ENCODE measurements at regions not wholly inside any gene's neighbourhood (a gene's known extent, or its start where the extent isn't known, plus 50 kb on each side); places are given as distances from the start of the nearest gene placed in this dataset.

GRCh38 chr12:24386836-24387235 lies 437.4 kb upstream of the SOX5 start:
- Histone ChIP-seq H2AFZ (ENCODE audit: low read length) (no peak overlapping the region), H4K20me1 (ENCODE audit: low read length) (no peaks in the 10 kb centered on the region), H3K9me2 (replicated peaks; ENCODE audit: low read length) (no peaks in the 10 kb centered on the region), H3K4me3 (ENCODE audit: low read length) (no peak overlapping the region), H3K27me3 (ENCODE audit: low read length) (no peaks in the 10 kb centered on the region), H3K4me1 (ENCODE audit: insufficient read depth, low read length) (no peaks in the 10 kb centered on the region), H3K9ac (ENCODE audit: low read length) (no peak overlapping the region), H3K79me2 (ENCODE audit: low read length) (no peaks in the 10 kb centered on the region), H3K4me2 (ENCODE audit: low read length) (no peak overlapping the region), H3F3A (ENCODE audit: low read length, unreplicated experiment) (no peaks in the 10 kb centered on the region), H3K36me3 (ENCODE audit: low read depth, low read length) (no peaks in the 10 kb centered on the region), H3K9me3 (ENCODE audit: low read length) (no peaks in the 10 kb centered on the region), H3K27ac (ENCODE audit: low read length) (no peak overlapping the region)
- intact Hi-C loops (cut with micrococcal nuclease) = no loop called here
- DNase-seq = no peak
- no TSS peak for BruUV-seq (replicated peaks)
- no peak for TF ChIP-seq EZH2phosphoT487 (IDR thresholded peaks at IDR 0.05; ENCODE audit: borderline replicate concordance, low read length)
- no peak for TF ChIP-seq EZH2 (IDR thresholded peaks at IDR 0.05; ENCODE audit: low read length, unreplicated experiment)
- TF ChIP-seq CTCF (conservative IDR thresholded peaks at IDR 0.05; ENCODE audit: low read depth, low read length) = no peak
- no peak for ATAC-seq
- CTCF ChIA-PET = no interaction called here
- POLR2A ChIA-PET (ENCODE audit: unreplicated experiment) = no interaction called here

GRCh38 chr12:24381790-24382189 lies 432.3 kb upstream of the SOX5 start:
- no peaks in the 10 kb centered on the region for H3K4me1 ChIP-seq (ENCODE audit: insufficient read depth, low read length)
- no peaks in the 10 kb centered on the region for H3F3A ChIP-seq (ENCODE audit: low read length, unreplicated experiment)
- TF ChIP-seq EZH2 (IDR thresholded peaks at IDR 0.05; ENCODE audit: low read length, unreplicated experiment) (no peak), EZH2phosphoT487 (IDR thresholded peaks at IDR 0.05; ENCODE audit: borderline replicate concordance, low read length) (no peak), CTCF (conservative IDR thresholded peaks at IDR 0.05; ENCODE audit: low read depth, low read length) (no peak)
- ChIA-PET CTCF (no interaction called here), POLR2A (ENCODE audit: unreplicated experiment) (no interaction called here)
- H3K9me2 ChIP-seq (replicated peaks; ENCODE audit: low read length) = no peaks in the 10 kb centered on the region
- no peak overlapping the region for H3K4me3 ChIP-seq (ENCODE audit: low read length)
- no peak overlapping the region for H2AFZ ChIP-seq (ENCODE audit: low read length)
- ATAC-seq = no peak
- no peaks in the 10 kb centered on the region for H3K36me3 ChIP-seq (ENCODE audit: low read depth, low read length)
- no peaks in the 10 kb centered on the region for H4K20me1 ChIP-seq (ENCODE audit: low read length)
- DNase-seq = no peak
- H3K79me2 ChIP-seq (ENCODE audit: low read length) = no peaks in the 10 kb centered on the region
- no peak overlapping the region for H3K9ac ChIP-seq (ENCODE audit: low read length)
- no peak overlapping the region for H3K4me2 ChIP-seq (ENCODE audit: low read length)
- no TSS peak for BruUV-seq (replicated peaks)
- no peaks in the 10 kb centered on the region for H3K27me3 ChIP-seq (ENCODE audit: low read length)
- no peaks in the 10 kb centered on the region for H3K9me3 ChIP-seq (ENCODE audit: low read length)
- intact Hi-C loops (cut with micrococcal nuclease) = no loop called here
- H3K27ac ChIP-seq (ENCODE audit: low read length) = no peak overlapping the region

- BruUV-seq (replicated peaks) = no TSS peak
- Histone ChIP-seq H3K9ac (ENCODE audit: low read length) (no peak overlapping the region), H3K79me2 (ENCODE audit: low read length) (no peaks in the 10 kb centered on the region), H2AFZ (ENCODE audit: low read length) (no peak overlapping the region), H3K4me2 (ENCODE audit: low read length) (no peak overlapping the region), H3K27me3 (ENCODE audit: low read length) (no peaks in the 10 kb centered on the region), H3K36me3 (ENCODE audit: low read depth, low read length) (no peaks in the 10 kb centered on the region), H3K27ac (ENCODE audit: low read length) (no peak overlapping the region), H3K4me1 (ENCODE audit: insufficient read depth, low read length) (no peaks in the 10 kb centered on the region), H3F3A (ENCODE audit: low read length, unreplicated experiment) (no peaks in the 10 kb centered on the region), H3K4me3 (ENCODE audit: low read length) (no peak overlapping the region), H3K9me2 (replicated peaks; ENCODE audit: low read length) (no peaks in the 10 kb centered on the region), H4K20me1 (ENCODE audit: low read length) (no peaks in the 10 kb centered on the region), H3K9me3 (ENCODE audit: low read length) (no peaks in the 10 kb centered on the region)
- ChIA-PET CTCF (no interaction called here), POLR2A (ENCODE audit: unreplicated experiment) (no interaction called here)
- no peak for TF ChIP-seq CTCF (conservative IDR thresholded peaks at IDR 0.05; ENCODE audit: low read depth, low read length)
- no peak for TF ChIP-seq EZH2phosphoT487 (IDR thresholded peaks at IDR 0.05; ENCODE audit: borderline replicate concordance, low read length)
- TF ChIP-seq EZH2 (IDR thresholded peaks at IDR 0.05; ENCODE audit: low read length, unreplicated experiment) = no peak
- DNase-seq (no peak), ATAC-seq (no peak)
- intact Hi-C loops (cut with micrococcal nuclease) = no loop called here
Measured at GRCh38 chr12:24379861-24380521, 430.5 kb upstream of the SOX5 start.

Data from PC-3 (cell line).